Endothelial cell of umbilical vein (primary cell): ENCODE measurements at regions not wholly inside any gene's neighbourhood (a gene's known extent, or its start where the extent isn't known, plus 50 kb on each side); places are given as distances from the start of the nearest gene placed in this dataset.

Source experiments
- BruUV-seq: library from RNA; stranded (reverse); fragments of 400-500 nt; replicated peaks from 2 replicates; lab custom pipeline; 2021; lab: Mats Ljungman, UMichigan
- CTCF ChIA-PET: fragments of 300-600, 350-600 bp; sonication (Branson Sonifier 250); formaldehyde crosslinking; loops from one replicate; lab custom pipeline; 2021; ENCODE audit warnings: antibody characterized with exemption, inconsistent platforms; lab: Charles Lee
- POLR2A ChIA-PET: fragments of 300-600, 350-600 bp; sonication (Branson Sonifier 250); formaldehyde crosslinking; loops from one replicate; lab custom pipeline; 2021; ENCODE audit warnings: antibody characterized with exemption, inconsistent platforms; lab: Charles Lee
- DNase-seq: peaks from one replicate; pipeline ENCODE4 v3.0.0-alpha.2; 2011; ENCODE audit warnings: low read depth, low spot score
- FAIRE-seq: peaks from 2 replicates; lab custom pipeline; 2011; peaks lifted over from hg19 to GRCh38; lab: Jason Lieb, UNC
- H2AFZ ChIP-seq: 2 replicates; pipeline ENCODE4 v1.6.0; 2012; ENCODE audit warnings: low read depth, low read length, control low read depth, inconsistent platforms
- H3K27ac ChIP-seq: 2 replicates; pipeline ENCODE4 v1.5.1; 2011; ENCODE audit warnings: low read depth, mild to moderate bottlenecking, control low read depth, low read length, moderate library complexity; ENCODE audit not compliant: insufficient read depth
- H3K27me3 ChIP-seq, 2 experiments: 2 replicates each; pipeline versions ENCODE4 v1.6.0 to v1.6.1; 2011; ENCODE audit warnings: low read length in 2 of 2, mixed read lengths in 1 of 2; ENCODE audit not compliant: control insufficient read depth in 2 of 2, insufficient read depth in 2 of 2
- H3K36me3 ChIP-seq, 2 experiments: 2 replicates in 1 of 2; 3 replicates in 1 of 2; pipeline ENCODE4 v1.5.1; 2011; ENCODE audit warnings: low read length in 2 of 2, mild to moderate bottlenecking in 1 of 2, moderate library complexity in 1 of 2; ENCODE audit not compliant: control insufficient read depth in 2 of 2, insufficient read depth in 2 of 2; ENCODE audit errors: extremely low read depth in 1 of 2
- H3K4me1 ChIP-seq: 3 replicates; pipeline ENCODE4 v1.5.1; 2011; ENCODE audit warnings: mild to moderate bottlenecking, low read length; ENCODE audit not compliant: control insufficient read depth, insufficient read depth; ENCODE audit errors: extremely low read depth
- H3K4me2 ChIP-seq: 2 replicates; pipeline ENCODE4 v1.6.1; 2011; ENCODE audit warnings: low read length, control low read depth, mixed read lengths; ENCODE audit not compliant: insufficient read depth
- H3K4me3 ChIP-seq, 3 experiments: fragments of 200-600 bp in 1 of 3; sonication (generic), shearing (Covaris generic) in 1 of 3; replicated peaks in 1 of 3; 2 replicates each; pipeline ENCODE4 v1.5.1; 2011 to 2016; ENCODE audit warnings: control low read depth in 3 of 3, low read length in 3 of 3, mild to moderate bottlenecking in 2 of 3, inconsistent platforms in 1 of 3, low read depth in 1 of 3, moderate library complexity in 1 of 3; ENCODE audit not compliant: insufficient read depth in 1 of 3
- H3K79me2 ChIP-seq: 2 replicates; pipeline ENCODE4 v1.6.0; 2012; ENCODE audit warnings: low read length, inconsistent platforms; ENCODE audit not compliant: control insufficient read depth, insufficient read depth
- H3K9ac ChIP-seq: replicated peaks from 2 replicates; pipeline ENCODE3; 2011; ENCODE audit warnings: low read length, control low read depth; ENCODE audit not compliant: insufficient read depth; ENCODE audit errors: extremely low read depth
- H3K9me1 ChIP-seq: replicated peaks from 3 replicates; pipeline ENCODE4 v1.6.0; 2011; ENCODE audit warnings: mild to moderate bottlenecking, low read length; ENCODE audit not compliant: control insufficient read depth, insufficient read depth; ENCODE audit errors: extremely low read depth
- H3K9me3 ChIP-seq: replicated peaks from 2 replicates; pipeline ENCODE4 v1.5.1; 2012; ENCODE audit warnings: low read length, inconsistent platforms; ENCODE audit not compliant: control insufficient read depth, insufficient read depth
- H4K20me1 ChIP-seq: replicated peaks from 2 replicates; pipeline ENCODE3; 2011; ENCODE audit warnings: mild to moderate bottlenecking, low read length; ENCODE audit not compliant: control insufficient read depth, insufficient read depth; ENCODE audit errors: extremely low read depth
- CTCF ChIP-seq, 2 donors: IDR thresholded peaks; 1 replicate in 1 of 2; 2 replicates in 1 of 2; pipeline ENCODE4 v1.5.1; 2011; ENCODE audit warnings: low read length in 2 of 2, mild to moderate bottlenecking in 2 of 2, moderate library complexity in 2 of 2, control low read depth in 1 of 2, inconsistent platforms in 1 of 2, low read depth in 1 of 2; ENCODE audit not compliant: insufficient read depth in 1 of 2; ENCODE audit errors: extremely low read depth in 1 of 2
- EZH2 ChIP-seq: IDR thresholded peaks from 2 replicates; pipeline ENCODE4 v1.6.1; 2012; ENCODE audit warnings: borderline replicate concordance, low read depth, mild to moderate bottlenecking, moderate library complexity, low read length, inconsistent platforms; ENCODE audit not compliant: severe bottlenecking
- FOS ChIP-seq: IDR thresholded peaks from 2 replicates; pipeline ENCODE4 v1.6.1; 2011; ENCODE audit warnings: mild to moderate bottlenecking, low read length, moderate library complexity, borderline replicate concordance; ENCODE audit not compliant: insufficient read depth
- GATA2 ChIP-seq: IDR thresholded peaks from 2 replicates; pipeline ENCODE4 v1.7.0; 2011; ENCODE audit warnings: low read depth, mild to moderate bottlenecking, moderate library complexity, mixed read lengths, low read length; ENCODE audit not compliant: insufficient read length, insufficient read depth
- JUN ChIP-seq: IDR thresholded peaks from 2 replicates; pipeline ENCODE4 v1.6.1; 2011; ENCODE audit warnings: borderline replicate concordance, low read depth; ENCODE audit not compliant: insufficient read length, insufficient read depth
- MAX ChIP-seq: IDR thresholded peaks from 2 replicates; pipeline ENCODE4 v1.6.1; 2011; ENCODE audit not compliant: insufficient read depth, insufficient read length
- MYC ChIP-seq: IDR thresholded peaks from one replicate; pipeline ENCODE4 v1.6.1; 2011; ENCODE audit warnings: mild to moderate bottlenecking, low read depth, low read length
- POLR2A ChIP-seq: IDR thresholded peaks from 2 replicates; pipeline ENCODE4 v1.6.1; 2012; ENCODE audit warnings: low read depth, mild to moderate bottlenecking, control low read depth, low read length
- POLR2AphosphoS5 ChIP-seq: IDR thresholded peaks from 2 replicates; pipeline ENCODE4 v1.6.1; 2012; ENCODE audit warnings: low read depth, mild to moderate bottlenecking, control low read depth, low read length, moderate library complexity; ENCODE audit not compliant: insufficient read depth
- dilution Hi-C: fragments of 300-500 bp; cut with MboI; formaldehyde crosslinking; loops from one replicate; pipeline ENCODE4 v1.15.0; 2019; ENCODE audit warnings: low sequenced_read_pairs; ENCODE audit not compliant: extremely low pct_ligation_motif_present
- intact Hi-C: fragments of 100-400 bp; cut with micrococcal nuclease; formaldehyde crosslinking; loops from one replicate; pipeline ENCODE4 v1.10.0; 2022

GRCh38 chr2:65656160-65656718 is 223.8 kb upstream of the SPRED2 start:
- Histone ChIP-seq H3K9me3 (no peaks in the 10 kb centered on the region), H3K27ac (no peak overlapping the region), H3K36me3 (no peaks in the 10 kb centered on the region), H2AFZ (no peak overlapping the region), H3K4me2 (no peak overlapping the region), H4K20me1 (no peaks in the 10 kb centered on the region), H3K9me1 (no peaks in the 10 kb centered on the region), H3K4me3 (no peak overlapping the region), H3K9ac (no peak overlapping the region), H3K79me2 (no peaks in the 10 kb centered on the region), H3K4me1 (no peaks in the 10 kb centered on the region), H3K27me3 (peaks cover 0 to 2% of the 10 kb centered on the region in 2 experiments)
- BruUV-seq = no TSS peak
- ChIA-PET POLR2A (no interaction called here), CTCF (interaction anchor here (0.6 to 1.2 kb wide), 2 partner anchors 16 to 1164 kb away, joined by 3 read pairs; no protein-coding TSS in a partner anchor)
- FAIRE-seq = no peak
- dilution Hi-C loops (no loop called here), intact Hi-C loops (no loop called here)
- TF ChIP-seq GATA2 (no peak), CTCF (IDR thresholded peaks at IDR 0.05; ENCODE audit: extremely low read depth in 1 of 2, insufficient read depth in 1 of 2, low read depth in 1 of 2, low read length in 2 of 2) (no peak), MYC (no peak), FOS (no peak), POLR2A (no peak), MAX (no peak), EZH2 (no peak), JUN (no peak), POLR2AphosphoS5 (no peak)
- DNase-seq = no peak
